HCEC 1CT (cell line): ENCODE measurements at regions not wholly inside any gene's neighbourhood (a gene's known extent, or its start where the extent isn't known, plus 50 kb on each side); places are given as distances from the start of the nearest gene placed in this dataset.

Experiments
- DNase-seq: peaks from one replicate; pipeline ENCODE4 v3.0.0-alpha.2; 2017

DNA sequence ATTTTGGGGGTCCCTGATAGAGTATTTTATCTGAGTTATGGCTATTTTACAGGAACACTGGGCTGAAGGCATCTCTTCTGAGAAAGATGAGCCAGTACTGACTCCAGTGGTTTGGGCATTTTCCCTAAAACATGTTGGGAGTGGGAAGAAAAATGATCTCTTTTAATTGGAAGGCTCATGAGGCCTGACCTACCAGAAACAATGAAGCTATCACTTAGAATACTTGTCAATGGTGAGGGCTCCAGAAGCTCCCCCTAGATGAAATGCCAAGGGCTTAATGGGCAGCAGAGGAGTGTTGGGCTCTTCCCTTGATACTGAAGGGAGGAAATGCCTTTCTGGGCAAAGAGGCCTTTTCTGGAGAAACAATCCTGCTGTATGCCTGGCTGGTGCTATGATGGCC lies 63.5 kb upstream of the BDNF start:
- no peak for DNase-seq

DNA sequence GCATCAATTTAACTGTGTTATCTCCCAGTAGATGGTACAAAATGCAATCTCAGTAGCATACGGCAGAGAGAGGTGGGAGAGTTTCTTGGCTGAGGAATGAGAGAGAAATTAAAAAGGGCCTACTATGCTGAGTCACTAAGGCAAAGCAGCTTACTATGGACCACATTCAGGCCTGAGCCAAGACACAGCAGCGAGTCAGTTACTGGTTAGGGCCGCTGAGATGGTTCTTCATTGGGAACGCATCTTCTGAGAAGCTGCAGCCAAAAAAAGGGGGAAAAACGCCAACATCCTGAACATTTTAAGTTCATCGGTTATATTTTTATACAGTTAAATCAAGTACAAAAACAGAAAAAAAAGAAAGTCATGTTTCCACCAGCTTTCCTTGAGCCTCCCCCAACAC lies 61.1 kb upstream of the BDNF start:
- DNase-seq: no peak

DNA sequence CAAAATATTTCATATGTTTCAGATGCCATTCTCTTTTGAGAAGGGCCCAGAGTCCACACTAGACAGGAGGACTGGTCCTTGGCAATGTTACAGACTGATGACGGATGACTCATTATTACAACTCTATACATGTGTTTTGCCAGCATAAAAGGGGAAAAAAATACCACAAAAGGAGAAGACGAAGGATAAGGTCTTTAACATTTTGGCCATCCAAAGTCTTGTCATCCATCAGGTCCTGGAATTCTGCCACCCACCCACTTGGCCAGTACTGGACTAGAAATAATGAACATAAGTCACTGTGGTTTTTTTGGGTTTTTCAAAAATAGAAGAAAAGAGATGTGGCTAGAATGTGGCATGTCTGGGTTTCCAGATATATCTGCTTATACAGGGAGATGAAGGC lies 57.7 kb upstream of the BDNF start:
- DNase-seq: peak; percentile 66

DNA sequence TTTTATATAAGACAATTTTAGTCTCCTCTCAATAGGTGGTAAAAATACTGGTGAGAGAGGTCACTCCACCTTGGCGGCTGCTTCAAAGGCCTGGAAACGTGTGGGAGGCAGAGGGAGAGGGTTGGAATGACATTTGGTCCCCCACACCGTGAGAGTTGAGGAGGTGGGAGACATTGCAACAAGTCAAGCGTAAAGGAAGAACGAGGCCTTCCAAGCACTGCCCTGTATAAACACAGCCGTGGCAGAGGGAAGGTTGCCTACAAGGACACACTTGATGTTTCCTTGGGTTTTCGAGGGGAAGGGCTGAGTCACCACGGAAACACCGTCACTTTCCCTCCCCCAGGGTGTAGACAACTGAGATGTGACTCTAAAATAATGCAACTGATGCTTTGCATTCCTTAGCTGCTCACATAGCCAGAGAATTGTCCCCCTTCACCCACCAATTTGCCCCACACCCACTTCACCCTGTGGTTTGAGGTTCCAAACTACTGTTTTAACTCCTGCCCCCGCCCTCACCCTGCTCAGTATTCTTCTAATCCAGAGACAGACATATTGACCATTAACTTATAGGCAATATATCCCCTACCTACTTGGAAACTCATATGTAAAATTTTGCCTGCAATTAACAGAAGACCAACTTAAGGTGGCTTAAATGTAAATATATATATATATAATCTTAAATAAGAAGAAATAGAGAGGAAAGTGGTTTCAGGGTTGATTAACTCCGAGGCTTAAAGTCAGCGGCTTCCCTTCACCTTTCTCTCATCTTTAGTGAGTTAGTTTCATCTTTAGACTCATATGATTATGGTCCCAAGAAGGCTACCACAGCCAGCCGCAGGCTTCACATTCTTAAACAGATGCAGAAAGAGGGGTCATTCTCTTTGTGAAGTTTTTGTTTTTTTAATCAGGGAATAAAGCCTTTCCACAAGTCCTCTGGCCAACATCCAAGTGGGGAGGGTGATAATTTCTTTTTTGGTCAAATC lies 54.1 kb upstream of the BDNF start:
- DNase-seq: peak; percentile 7
